ENCODE measurements at regions not wholly inside any gene's neighbourhood (a gene's known extent, or its start where the extent isn't known, plus 50 kb on each side); places are given as distances from the start of the nearest gene placed in this dataset.

GRCh38 chr12:105721051-105721825 is 390.7 kb downstream of the C12orf75 start:
- in situ Hi-C loops (cut with HindIII; ENCODE audit: low sequenced_read_pairs): no loop called here
- TF ChIP-seq CTCF (IDR thresholded peaks at IDR 0.05; ENCODE audit: low read depth, low read length, missing control alignments): no peak
- no peak overlapping the region for H3K4me3 ChIP-seq (ENCODE audit: low read depth, low read length)
- peak; percentile 80 for DNase-seq (ENCODE audit: low read depth)

- TF ChIP-seq CTCF (IDR thresholded peaks at IDR 0.05; ENCODE audit: low read depth, low read length, missing control alignments): no peak
- no peak for DNase-seq (ENCODE audit: low read depth)
- no peak overlapping the region for H3K4me3 ChIP-seq (ENCODE audit: low read depth, low read length)
- in situ Hi-C loops (cut with HindIII; ENCODE audit: low sequenced_read_pairs): no loop called here
Observed at GRCh38 chr12:105721891-105722290, 391.4 kb downstream of the C12orf75 start.

GRCh38 chr12:105723066-105723465 is 392.6 kb downstream of the C12orf75 start:
- TF ChIP-seq CTCF (IDR thresholded peaks at IDR 0.05; ENCODE audit: low read depth, low read length, missing control alignments): no peak
- DNase-seq (ENCODE audit: low read depth): no peak
- in situ Hi-C loops (cut with HindIII; ENCODE audit: low sequenced_read_pairs): no loop called here
- no peak overlapping the region for H3K4me3 ChIP-seq (ENCODE audit: low read depth, low read length)

GRCh38 chr12:105723494-105723893 is 393.0 kb downstream of the C12orf75 start:
- DNase-seq (ENCODE audit: low read depth): no peak
- no peak overlapping the region for H3K4me3 ChIP-seq (ENCODE audit: low read depth, low read length)
- in situ Hi-C loops (cut with HindIII; ENCODE audit: low sequenced_read_pairs): no loop called here
- TF ChIP-seq CTCF (IDR thresholded peaks at IDR 0.05; ENCODE audit: low read depth, low read length, missing control alignments): no peak

- DNase-seq (ENCODE audit: low read depth): no peak
- TF ChIP-seq CTCF (IDR thresholded peaks at IDR 0.05; ENCODE audit: low read depth, low read length, missing control alignments): no peak
- in situ Hi-C loops (cut with HindIII; ENCODE audit: low sequenced_read_pairs): no loop called here
- H3K4me3 ChIP-seq (ENCODE audit: low read depth, low read length): no peak overlapping the region
Observed at GRCh38 chr12:105724641-105725040, 394.1 kb downstream of the C12orf75 start.

- DNase-seq (ENCODE audit: low read depth): no peak
- in situ Hi-C loops (cut with HindIII; ENCODE audit: low sequenced_read_pairs): no loop called here
- TF ChIP-seq CTCF (IDR thresholded peaks at IDR 0.05; ENCODE audit: low read depth, low read length, missing control alignments): no peak
- no peak overlapping the region for H3K4me3 ChIP-seq (ENCODE audit: low read depth, low read length)
Observed at GRCh38 chr12:105725054-105725453, 394.6 kb downstream of the C12orf75 start.
